Skeletal muscle tissue (tissue), 3 donors: ENCODE measurements at regions not wholly inside any gene's neighbourhood (a gene's known extent, or its start where the extent isn't known, plus 50 kb on each side); places are given as distances from the start of the nearest gene placed in this dataset.

Experiments used
- H3K27ac ChIP-seq: one replicate; pipeline ENCODE4 v1.7.0; 2013; ENCODE audit warnings: mild to moderate bottlenecking, low read depth, low read length, inconsistent platforms
- H3K27me3 ChIP-seq, 3 donors: one replicate each; pipeline ENCODE4 v1.7.0; 2013; ENCODE audit warnings: low read length in 3 of 3; ENCODE audit not compliant: control insufficient read depth in 3 of 3, insufficient read depth in 3 of 3
- H3K36me3 ChIP-seq, 3 donors: one replicate each; pipeline ENCODE4 v1.7.0; 2013; ENCODE audit warnings: low read length in 3 of 3; ENCODE audit not compliant: control insufficient read depth in 3 of 3, insufficient read depth in 3 of 3
- H3K4me1 ChIP-seq, 3 donors: one replicate each; pipeline ENCODE4 v1.7.0; 2013; ENCODE audit warnings: low read length in 3 of 3, mild to moderate bottlenecking in 3 of 3; ENCODE audit not compliant: control insufficient read depth in 3 of 3, insufficient read depth in 3 of 3
- H3K4me3 ChIP-seq, 3 donors: one replicate each; pipeline ENCODE4 v1.7.0; 2013; ENCODE audit warnings: low read length in 3 of 3
- H3K9ac ChIP-seq, 3 donors: one replicate each; pipeline ENCODE4 v1.7.0; 2013; ENCODE audit warnings: low read length in 3 of 3, mild to moderate bottlenecking in 3 of 3, moderate library complexity in 2 of 3, low read depth in 1 of 3
- H3K9me3 ChIP-seq, 3 donors: one replicate each; pipeline ENCODE4 v1.7.0; 2013; ENCODE audit warnings: low read length in 3 of 3; ENCODE audit not compliant: control insufficient read depth in 3 of 3
- donor health status: Osteomylitis.

- Histone ChIP-seq H3K36me3 (no peaks in the 10 kb centered on the region), H3K4me3 (no peak overlapping the region), H3K9me3 (peaks cover 0 to 2% (median 2%) of the 10 kb centered on the region in 3 donors), H3K27me3 (no peaks in the 10 kb centered on the region), H3K27ac (no peak overlapping the region), H3K4me1 (no peaks in the 10 kb centered on the region), H3K9ac (no peak overlapping the region)
Observed at GRCh38 chr3:164927728-164928127, 150.6 kb downstream of the SI start.

GRCh38 chr3:164918905-164919304 lies 159.4 kb downstream of the SI start:
- H3K36me3 ChIP-seq: no peaks in the 10 kb centered on the region
- peaks cover 0 to 2% (median 0%) of the 10 kb centered on the region in 3 donors for H3K9me3 ChIP-seq
- H3K27me3 ChIP-seq: no peaks in the 10 kb centered on the region
- H3K4me3 ChIP-seq: no peak overlapping the region
- H3K27ac ChIP-seq: no peak overlapping the region
- no peaks in the 10 kb centered on the region for H3K4me1 ChIP-seq
- no peak overlapping the region for H3K9ac ChIP-seq

- H3K4me3 ChIP-seq: no peak overlapping the region
- no peaks in the 10 kb centered on the region for H3K9me3 ChIP-seq
- H3K36me3 ChIP-seq: no peaks in the 10 kb centered on the region
- no peak overlapping the region for H3K27ac ChIP-seq
- H3K4me1 ChIP-seq: no peaks in the 10 kb centered on the region
- H3K9ac ChIP-seq: no peak overlapping the region
- H3K27me3 ChIP-seq: no peaks in the 10 kb centered on the region
Observed at GRCh38 chr3:164912916-164913315, 165.4 kb downstream of the SI start.

GRCh38 chr3:164903820-164904451 lies 174.4 kb downstream of the SI start:
- Histone ChIP-seq H3K4me3 (no peak overlapping the region), H3K9ac (no peak overlapping the region), H3K4me1 (no peaks in the 10 kb centered on the region), H3K27ac (no peak overlapping the region), H3K36me3 (no peaks in the 10 kb centered on the region), H3K27me3 (no peaks in the 10 kb centered on the region), H3K9me3 (no peaks in the 10 kb centered on the region)

- no peaks in the 10 kb centered on the region for H3K9me3 ChIP-seq
- no peaks in the 10 kb centered on the region for H3K4me1 ChIP-seq
- H3K4me3 ChIP-seq: no peak overlapping the region
- H3K27me3 ChIP-seq: no peaks in the 10 kb centered on the region
- H3K27ac ChIP-seq: no peak overlapping the region
- H3K36me3 ChIP-seq: no peaks in the 10 kb centered on the region
- H3K9ac ChIP-seq: no peak overlapping the region
Observed at GRCh38 chr3:164897342-164897741, 181.0 kb downstream of the SI start.

GRCh38 chr3:164890061-164890460 lies 188.2 kb downstream of the SI start:
- Histone ChIP-seq H3K9me3 (peaks cover 0 to 2% (median 2%) of the 10 kb centered on the region in 3 donors), H3K9ac (no peak overlapping the region), H3K4me1 (no peaks in the 10 kb centered on the region), H3K27ac (no peak overlapping the region), H3K4me3 (no peak overlapping the region), H3K27me3 (no peaks in the 10 kb centered on the region), H3K36me3 (no peaks in the 10 kb centered on the region)

GRCh38 chr3:164883171-164883570 lies 195.1 kb downstream of the SI start:
- Histone ChIP-seq H3K9me3 (no peaks in the 10 kb centered on the region), H3K27me3 (no peaks in the 10 kb centered on the region), H3K27ac (no peak overlapping the region), H3K4me3 (no peak overlapping the region), H3K4me1 (no peaks in the 10 kb centered on the region), H3K9ac (no peak overlapping the region), H3K36me3 (no peaks in the 10 kb centered on the region)

GRCh38 chr3:164879201-164879600 lies 199.1 kb downstream of the SI start:
- Histone ChIP-seq H3K9me3 (no peaks in the 10 kb centered on the region), H3K36me3 (no peaks in the 10 kb centered on the region), H3K4me3 (no peak overlapping the region), H3K9ac (no peak overlapping the region), H3K4me1 (no peaks in the 10 kb centered on the region), H3K27me3 (no peaks in the 10 kb centered on the region), H3K27ac (no peak overlapping the region)

- Histone ChIP-seq H3K4me3 (no peak overlapping the region), H3K9me3 (no peaks in the 10 kb centered on the region), H3K27ac (no peak overlapping the region), H3K36me3 (no peaks in the 10 kb centered on the region), H3K9ac (no peak overlapping the region), H3K4me1 (no peaks in the 10 kb centered on the region), H3K27me3 (no peaks in the 10 kb centered on the region)
Observed at GRCh38 chr3:164864454-164864853, 213.8 kb downstream of the SI start.

- H3K9ac ChIP-seq: no peak overlapping the region
- no peaks in the 10 kb centered on the region for H3K27me3 ChIP-seq
- H3K4me1 ChIP-seq: no peaks in the 10 kb centered on the region
- no peak overlapping the region for H3K27ac ChIP-seq
- H3K4me3 ChIP-seq: no peak overlapping the region
- H3K9me3 ChIP-seq: no peaks in the 10 kb centered on the region
- no peaks in the 10 kb centered on the region for H3K36me3 ChIP-seq
Observed at GRCh38 chr3:164852866-164853265, 225.4 kb downstream of the SI start.
